GM20000 (cell line): ENCODE measurements at regions not wholly inside any gene's neighbourhood (a gene's known extent, or its start where the extent isn't known, plus 50 kb on each side); places are given as distances from the start of the nearest gene placed in this dataset.

Source experiments
- DNase-seq: peaks from one replicate; pipeline ENCODE4 v3.0.0; 2012; ENCODE audit warnings: low spot score
- TF ChIP-seq, protein P1 (sequence below): IDR thresholded peaks from 2 replicates; pipeline ENCODE4 v1.5.1; 2012; ENCODE audit warnings: mild to moderate bottlenecking, control low read depth; ENCODE audit errors: extremely low read depth, missing control alignments

DNA sequence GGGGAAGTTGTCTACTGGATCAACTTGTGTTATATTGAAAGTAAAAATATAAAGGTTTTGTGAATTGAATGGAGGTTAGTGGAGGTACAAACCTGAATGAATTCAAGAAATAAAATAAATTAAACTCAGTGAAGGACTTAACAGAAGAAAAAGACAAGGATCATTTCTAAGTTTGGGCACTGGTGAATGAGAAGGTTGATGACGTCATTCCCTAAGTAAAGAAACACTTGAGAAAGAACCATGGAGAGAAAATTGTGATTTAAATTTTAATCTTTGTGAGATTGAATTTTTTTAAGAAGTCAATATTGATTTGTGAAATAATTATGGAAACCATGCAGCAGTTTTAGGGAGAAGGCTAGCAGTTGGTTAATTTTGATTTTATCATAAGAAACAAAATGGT lies 900.3 kb upstream of the TYRP1 start:
- DNase-seq: no peak

DNA sequence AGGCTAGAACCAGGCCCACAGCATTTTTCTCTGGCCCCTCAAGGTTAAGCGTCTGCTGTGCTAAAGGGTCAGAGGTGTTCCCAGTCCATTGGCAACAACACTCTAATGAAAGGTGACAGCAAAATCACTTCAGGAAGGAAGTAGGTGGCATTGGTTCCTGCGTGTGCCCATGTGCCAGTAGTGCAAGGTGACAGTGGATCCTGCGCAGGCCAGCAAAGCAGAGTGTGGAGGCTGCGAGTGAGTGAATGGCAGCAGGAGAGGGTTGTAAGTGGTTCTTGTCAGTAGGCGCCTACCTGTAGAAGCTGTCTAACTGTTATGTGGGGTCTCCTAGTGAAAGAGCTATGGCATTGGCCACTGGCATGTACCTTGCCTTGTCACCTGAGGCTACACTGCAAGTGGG lies 898.2 kb upstream of the TYRP1 start:
- DNase-seq: no peak
- TF ChIP-seq, protein P1, sequence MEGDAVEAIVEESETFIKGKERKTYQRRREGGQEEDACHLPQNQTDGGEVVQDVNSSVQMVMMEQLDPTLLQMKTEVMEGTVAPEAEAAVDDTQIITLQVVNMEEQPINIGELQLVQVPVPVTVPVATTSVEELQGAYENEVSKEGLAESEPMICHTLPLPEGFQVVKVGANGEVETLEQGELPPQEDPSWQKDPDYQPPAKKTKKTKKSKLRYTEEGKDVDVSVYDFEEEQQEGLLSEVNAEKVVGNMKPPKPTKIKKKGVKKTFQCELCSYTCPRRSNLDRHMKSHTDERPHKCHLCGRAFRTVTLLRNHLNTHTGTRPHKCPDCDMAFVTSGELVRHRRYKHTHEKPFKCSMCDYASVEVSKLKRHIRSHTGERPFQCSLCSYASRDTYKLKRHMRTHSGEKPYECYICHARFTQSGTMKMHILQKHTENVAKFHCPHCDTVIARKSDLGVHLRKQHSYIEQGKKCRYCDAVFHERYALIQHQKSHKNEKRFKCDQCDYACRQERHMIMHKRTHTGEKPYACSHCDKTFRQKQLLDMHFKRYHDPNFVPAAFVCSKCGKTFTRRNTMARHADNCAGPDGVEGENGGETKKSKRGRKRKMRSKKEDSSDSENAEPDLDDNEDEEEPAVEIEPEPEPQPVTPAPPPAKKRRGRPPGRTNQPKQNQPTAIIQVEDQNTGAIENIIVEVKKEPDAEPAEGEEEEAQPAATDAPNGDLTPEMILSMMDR: no peak

More for the DNA sequence above, 900.3 kb upstream of the TYRP1 start:
- TF ChIP-seq, protein P1: no peak

DNA sequence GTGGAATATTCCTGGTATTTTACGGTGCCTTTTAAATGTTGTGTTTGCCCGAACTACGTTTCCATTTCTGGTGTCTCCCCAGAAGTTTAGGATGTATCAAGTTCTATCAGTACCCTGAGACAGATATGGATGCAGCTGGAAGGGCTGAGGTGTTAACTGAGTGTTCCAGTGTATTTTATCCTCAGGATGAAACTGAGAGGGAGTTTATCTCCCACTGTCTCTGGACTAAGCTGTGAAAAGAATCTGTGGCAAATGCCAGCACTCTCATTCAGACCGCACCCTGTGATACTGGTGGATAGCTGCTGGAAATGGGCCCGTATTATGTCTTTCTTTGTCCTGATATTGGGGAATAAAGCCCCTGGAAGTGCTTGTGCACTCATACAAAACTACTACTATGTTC lies 887.2 kb upstream of the TYRP1 start:
- TF ChIP-seq, protein P1: no peak
- DNase-seq: no peak

DNA sequence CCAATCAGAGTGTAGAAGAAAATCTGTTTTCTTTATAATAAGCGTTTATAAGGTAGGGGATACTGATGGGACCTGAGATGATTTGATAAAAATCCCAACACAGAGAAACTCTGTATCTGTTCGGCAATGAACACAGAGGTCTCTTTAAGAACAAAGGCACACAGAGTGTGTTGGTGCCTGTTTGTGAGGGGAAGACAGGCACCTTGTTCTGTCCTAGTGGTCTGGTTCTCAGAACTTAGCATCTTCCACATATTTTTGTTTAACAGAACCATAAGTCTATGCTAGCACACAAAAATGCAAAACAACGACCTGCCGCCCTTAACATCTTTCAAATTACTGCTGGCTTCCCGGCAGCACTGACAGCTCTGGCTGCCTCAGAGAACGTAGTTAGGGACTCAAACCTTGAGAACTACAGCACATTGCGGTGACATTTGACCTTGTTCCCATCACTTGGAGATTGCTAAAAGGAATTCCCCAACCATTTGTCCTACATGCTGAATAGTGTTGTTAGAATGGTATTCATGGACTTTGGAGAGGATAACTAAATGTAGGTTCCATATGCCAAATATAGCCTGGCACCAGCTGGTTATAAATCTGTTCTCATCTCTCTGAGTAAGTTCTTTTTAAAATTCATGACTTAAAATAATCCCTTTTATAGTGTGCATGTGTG lies 871.7 kb upstream of the TYRP1 start:
- TF ChIP-seq, protein P1: no peak
- DNase-seq: no peak

DNA sequence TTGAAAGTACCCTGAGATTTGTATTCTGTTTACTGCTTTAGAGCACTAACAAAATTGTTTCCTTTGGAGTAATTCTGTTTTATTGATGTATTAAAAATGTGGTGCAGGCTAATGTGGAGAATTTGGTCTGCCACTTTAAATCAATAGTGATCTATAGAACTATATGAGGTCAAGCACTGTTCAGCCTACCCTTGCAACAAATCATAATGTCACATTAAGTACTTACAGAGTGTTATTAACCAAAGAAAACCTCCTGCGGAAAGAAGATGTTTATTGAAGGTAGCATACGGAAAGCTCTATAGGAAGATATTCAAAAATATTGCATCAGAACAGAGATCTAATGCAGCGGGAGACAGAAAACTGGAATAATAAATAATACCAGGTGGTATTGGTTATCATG lies 865.0 kb upstream of the TYRP1 start:
- TF ChIP-seq, protein P1: no peak
- DNase-seq: no peak

DNA sequence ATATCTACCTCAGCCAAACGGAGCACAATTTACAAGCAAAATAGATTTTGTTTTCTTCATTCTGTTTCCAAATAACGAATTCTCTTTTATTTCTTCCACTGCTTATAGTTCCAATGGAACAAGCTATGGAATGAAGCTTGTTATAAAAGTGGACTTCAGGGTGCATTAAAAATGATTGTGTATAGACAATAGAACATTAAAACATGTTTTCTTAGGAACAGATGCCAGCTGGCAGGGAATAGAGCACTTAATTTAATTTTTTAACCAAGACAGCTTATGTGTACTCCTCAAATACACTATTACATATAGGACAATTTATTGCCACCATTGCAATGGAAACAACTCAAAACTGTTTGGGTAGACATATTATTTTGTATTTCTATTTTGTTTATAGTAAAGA lies 860.1 kb upstream of the TYRP1 start:
- no peak for DNase-seq
- TF ChIP-seq, protein P1: no peak

DNA sequence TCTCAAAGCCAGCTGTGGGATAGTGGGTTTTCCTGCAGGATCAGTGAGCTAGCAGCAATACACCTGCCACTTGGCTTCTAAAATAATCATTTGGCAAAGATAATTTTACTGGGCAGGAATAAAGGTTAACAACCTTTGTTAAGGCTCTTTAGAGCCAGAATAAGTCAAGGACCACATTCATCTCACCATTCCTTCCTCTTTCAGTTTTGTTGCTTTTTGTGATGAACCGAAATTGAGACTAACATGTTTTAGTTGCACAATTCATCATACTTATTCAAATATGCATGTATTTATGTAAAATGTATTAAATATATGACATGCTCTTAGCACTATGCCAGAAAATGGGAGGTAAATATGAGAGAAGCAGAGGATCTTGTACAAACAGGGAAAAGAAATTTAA lies 824.4 kb upstream of the TYRP1 start:
- TF ChIP-seq, protein P1: no peak
- no peak for DNase-seq
